HG03565 (cell line): ENCODE measurements at regions not wholly inside any gene's neighbourhood (a gene's known extent, or its start where the extent isn't known, plus 50 kb on each side); places are given as distances from the start of the nearest gene placed in this dataset.

Experiments
- ATAC-seq: cut with Tn5 transposase; IDR thresholded peaks from one replicate; pipeline ENCODE4 v1.9.1; 2021; ENCODE audit warnings: mild to moderate bottlenecking, moderate library complexity; ENCODE audit not compliant: unreplicated experiment

GRCh38 chr2:146287281-146287680 lies 1557.5 kb upstream of the ACVR2A start:
- ATAC-seq = no peak

- ATAC-seq = no peak
These were observed 1565.9 kb upstream of the ACVR2A start for GRCh38 chr2:146278881-146279280.

- no peak for ATAC-seq
These were observed 1573.5 kb upstream of the ACVR2A start for GRCh38 chr2:146271131-146271831.

DNA sequence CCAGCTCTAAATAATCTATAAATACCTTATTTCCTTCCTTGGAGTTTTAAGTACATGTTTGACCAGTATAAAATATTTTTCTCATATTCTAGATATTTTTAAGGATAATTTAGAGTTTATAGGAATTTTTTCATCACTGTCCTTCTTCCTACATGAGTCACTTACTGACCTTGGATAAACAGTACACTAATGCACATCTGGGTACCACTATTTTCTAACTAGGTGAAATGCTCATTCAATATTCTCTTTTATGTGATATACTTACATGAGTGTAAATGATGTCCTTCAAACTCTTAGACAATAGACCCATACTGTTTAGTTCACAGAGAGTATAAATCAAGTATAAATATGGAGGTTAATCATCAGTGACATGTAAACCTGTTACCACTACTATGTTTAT lies 1574.2 kb upstream of the ACVR2A start:
- no peak for ATAC-seq

GRCh38 chr2:146267093-146267492 lies 1577.7 kb upstream of the ACVR2A start:
- no peak for ATAC-seq

- ATAC-seq = no peak
These were observed 1579.2 kb upstream of the ACVR2A start for GRCh38 chr2:146265656-146266055.

DNA sequence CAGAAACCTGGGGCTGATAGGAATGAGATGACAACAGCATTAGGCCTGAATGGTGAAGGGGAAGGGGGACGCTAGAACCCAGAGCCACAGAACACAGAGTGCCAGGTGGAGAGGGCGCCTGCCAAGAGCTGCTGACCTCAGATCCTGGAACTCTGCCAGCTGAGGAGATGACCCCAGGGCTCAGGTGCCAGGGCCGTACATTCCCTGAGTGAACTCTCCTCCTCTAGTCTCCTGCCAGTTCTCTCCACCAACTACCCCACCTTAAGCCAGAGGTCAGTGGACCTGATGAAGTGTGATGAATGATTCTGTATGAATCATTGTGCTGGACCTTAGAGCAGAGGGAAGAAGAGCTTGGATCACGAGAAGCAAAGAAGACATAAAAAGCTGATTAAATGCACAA lies 1582.2 kb upstream of the ACVR2A start:
- no peak for ATAC-seq

DNA sequence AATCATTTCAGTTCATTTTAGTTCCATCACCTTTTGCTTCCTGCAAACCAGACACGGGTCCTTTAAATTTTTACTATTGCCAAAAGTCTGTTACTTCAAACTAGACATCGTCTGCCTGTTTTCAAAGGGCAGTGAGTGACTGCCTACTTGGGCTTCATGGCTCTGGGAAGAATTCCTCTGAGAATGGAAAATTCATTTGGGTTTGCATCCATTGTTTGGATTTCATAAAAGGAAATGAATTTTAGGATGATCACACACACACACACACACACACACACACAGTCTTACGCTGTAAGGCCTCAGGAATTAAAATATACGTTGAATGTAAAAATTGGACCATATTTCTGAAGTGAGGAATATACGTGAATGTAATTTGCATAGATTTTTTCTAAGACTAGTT lies 1584.3 kb upstream of the ACVR2A start:
- ATAC-seq = no peak

- ATAC-seq = no peak
These were observed 1585.0 kb upstream of the ACVR2A start for GRCh38 chr2:146259816-146260215.

- ATAC-seq = no peak
These were observed 1586.8 kb upstream of the ACVR2A start for GRCh38 chr2:146258071-146258470.

- ATAC-seq = no peak
These were observed 1592.7 kb upstream of the ACVR2A start for GRCh38 chr2:146252119-146252518.

DNA sequence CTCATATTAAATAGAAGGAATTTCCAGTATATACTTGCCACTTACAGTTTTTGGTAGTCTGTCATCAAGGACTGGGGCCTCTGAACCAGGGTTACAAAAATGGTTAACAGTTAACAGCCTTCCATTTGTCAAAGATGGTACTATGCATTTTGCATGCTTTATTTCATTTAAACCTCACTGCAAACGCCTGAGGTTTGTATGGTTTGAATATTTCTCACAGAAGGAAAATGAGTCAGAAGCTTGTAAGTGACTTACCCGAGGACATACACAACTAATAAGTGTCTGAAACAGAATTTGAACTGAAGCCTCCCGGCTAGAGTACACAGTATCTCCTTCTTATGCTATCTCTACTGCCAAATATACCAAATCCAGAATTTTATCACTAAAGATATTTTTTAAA lies 1593.5 kb upstream of the ACVR2A start:
- ATAC-seq = no peak

DNA sequence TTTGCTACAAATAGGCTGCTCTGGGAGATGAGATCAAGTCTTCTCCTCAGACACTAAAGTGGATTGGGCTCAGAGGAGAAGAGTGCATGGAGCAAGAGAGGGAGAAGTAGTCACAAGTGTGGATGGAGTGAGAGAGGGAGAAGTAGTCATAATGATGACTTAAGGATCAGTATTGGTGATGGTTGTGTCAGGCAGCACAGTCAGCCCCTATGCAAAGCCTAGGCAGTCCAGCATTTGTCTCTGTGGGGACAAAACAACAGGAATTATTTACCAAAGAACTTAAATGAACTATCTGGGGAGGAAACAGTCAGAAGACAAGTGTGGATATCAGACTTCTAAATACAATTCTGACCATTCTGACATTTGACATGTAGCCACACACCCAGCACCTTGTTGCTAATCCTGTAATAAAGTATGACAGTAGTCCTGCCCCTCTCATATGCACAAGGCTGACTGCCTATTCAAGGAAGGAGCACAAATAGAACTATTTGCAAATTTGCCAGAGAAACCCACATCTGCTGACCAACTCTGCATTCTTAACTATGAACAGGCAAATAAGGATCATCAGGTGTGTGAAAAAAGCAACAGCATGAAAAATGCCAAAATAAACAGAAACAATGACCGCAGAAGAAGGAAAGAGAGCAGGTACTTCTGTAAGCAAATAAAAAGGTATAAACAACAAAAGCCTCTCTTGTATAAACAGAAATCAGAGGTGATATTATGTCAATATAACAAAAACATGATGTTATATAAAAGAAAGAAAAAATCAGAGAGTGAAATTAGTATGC lies 1597.9 kb upstream of the ACVR2A start:
- no peak for ATAC-seq

DNA sequence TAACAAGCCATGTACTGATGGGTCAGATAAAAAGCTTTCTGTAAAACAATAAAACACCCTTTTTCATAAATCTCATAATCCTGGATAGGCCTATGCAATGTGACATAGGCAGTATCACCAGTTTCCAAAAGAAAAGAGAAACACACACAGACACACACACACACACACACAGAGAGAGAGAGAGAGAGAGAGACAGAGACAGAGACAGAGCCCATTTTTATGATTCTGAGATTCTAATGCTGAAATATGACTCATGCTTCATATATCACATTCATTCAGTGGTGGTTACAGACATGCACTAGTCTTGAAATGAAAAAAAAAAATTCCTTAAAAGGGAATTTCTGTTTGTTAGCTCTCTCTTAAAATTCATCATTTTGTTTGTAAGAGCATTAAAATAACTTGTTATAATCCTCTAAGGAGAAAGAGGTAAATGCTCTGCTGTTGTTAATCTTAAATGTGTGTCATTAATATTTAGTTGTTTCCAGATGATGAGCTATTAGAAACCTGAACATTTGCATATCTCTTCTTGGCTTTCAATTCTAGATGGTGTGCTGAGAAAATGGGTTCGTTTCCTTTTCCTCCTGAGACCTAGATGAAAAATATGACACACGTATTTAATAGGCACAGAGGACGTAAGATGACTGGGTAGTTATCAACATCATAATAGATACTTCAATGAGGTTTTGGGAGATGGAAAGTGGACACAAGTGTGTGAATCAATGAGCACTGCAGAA lies 1598.7 kb upstream of the ACVR2A start:
- no peak for ATAC-seq

- ATAC-seq = no peak
These were observed 1600.0 kb upstream of the ACVR2A start for GRCh38 chr2:146244830-146245229.

DNA sequence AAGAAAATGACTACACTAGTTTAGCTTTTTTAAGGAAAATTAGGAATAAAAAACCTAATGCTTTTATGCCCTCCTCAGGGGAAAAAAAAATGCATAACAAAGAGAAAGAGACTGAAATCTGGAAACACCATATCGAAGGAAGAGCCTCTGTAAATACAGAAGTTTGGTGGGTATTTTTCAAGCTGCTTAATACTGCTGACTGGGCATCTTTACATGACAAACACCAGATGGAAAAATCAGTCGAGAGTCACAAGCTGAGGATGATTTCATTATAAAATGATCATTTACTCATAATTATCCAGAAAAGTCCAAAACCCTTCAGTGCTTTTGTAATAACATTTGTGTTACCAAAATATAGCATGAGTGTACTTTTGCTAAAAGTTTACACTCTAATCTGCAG lies 1600.7 kb upstream of the ACVR2A start:
- no peak for ATAC-seq

DNA sequence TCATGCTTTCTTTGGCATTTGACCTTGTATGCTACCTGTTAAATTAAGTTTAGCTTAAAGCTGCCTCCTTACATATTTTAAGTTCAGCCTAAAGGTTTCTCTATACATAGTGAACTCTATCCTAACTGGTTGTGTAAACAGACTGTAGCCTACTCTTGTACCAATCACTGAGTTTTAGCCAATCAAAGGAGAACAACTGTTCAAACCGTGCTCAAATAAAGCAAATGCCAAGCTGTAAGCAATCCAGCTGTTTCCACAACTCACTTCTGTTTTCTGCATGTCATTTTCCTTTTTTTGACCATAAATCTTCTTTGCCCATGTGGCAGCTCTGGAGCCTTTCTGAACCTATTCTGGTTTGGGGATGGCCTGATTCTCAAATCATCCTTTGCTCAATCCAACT lies 1603.8 kb upstream of the ACVR2A start:
- ATAC-seq = no peak

- no peak for ATAC-seq
These were observed 1604.4 kb upstream of the ACVR2A start for GRCh38 chr2:146240391-146240790.

DNA sequence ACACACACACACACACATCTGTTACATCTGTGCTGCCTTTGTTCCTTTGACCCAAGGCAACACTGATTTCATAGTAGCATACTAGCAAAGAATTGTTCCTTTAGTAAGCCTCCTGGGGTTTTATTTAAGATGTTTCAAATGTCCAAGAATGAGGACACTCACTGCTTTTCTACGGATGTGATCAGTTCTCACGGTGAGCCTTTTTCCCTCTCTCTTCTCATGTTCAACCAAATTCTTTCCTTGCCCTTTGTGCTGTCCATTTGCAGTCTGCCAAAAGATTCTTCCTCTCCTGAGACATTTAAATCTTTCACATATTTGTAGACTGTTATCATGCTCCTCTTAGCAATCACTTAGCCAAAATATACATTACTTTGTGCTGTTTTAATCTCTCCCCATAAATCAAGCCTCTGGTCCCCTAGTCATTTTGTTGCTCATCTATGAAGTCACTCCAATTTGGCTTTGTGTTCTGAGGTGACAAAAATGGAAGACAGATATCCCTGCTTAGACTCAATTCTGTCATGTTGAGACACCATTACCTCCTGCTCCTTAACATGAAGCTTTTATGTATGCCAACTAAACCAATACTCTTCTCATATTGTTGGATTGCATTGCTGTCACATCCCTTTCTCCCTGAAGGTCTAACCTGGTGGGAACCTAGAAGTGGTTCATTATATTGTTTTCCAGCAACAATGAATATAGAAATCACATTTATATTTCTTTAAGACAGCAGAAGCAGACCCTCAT lies 1605.3 kb upstream of the ACVR2A start:
- no peak for ATAC-seq

GRCh38 chr2:146238254-146238966 lies 1606.4 kb upstream of the ACVR2A start:
- ATAC-seq = no peak

GRCh38 chr2:146235158-146235557 lies 1609.7 kb upstream of the ACVR2A start:
- no peak for ATAC-seq
